Liver (tissue), 8 donors: ENCODE measurements at regions not wholly inside any gene's neighbourhood (a gene's known extent, or its start where the extent isn't known, plus 50 kb on each side); places are given as distances from the start of the nearest gene placed in this dataset.

Experiments used
- DNase-seq: peaks from one replicate; pipeline ENCODE4 v3.0.0-alpha.2; 2017; ENCODE audit warnings: low spot score
- H3K27ac ChIP-seq, 2 donors: one replicate each; pipeline ENCODE4 v1.7.0; 2013; ENCODE audit warnings: inconsistent platforms in 2 of 2, low read length in 2 of 2, control low read depth in 1 of 2, low read depth in 1 of 2, mild to moderate bottlenecking in 1 of 2
- H3K27me3 ChIP-seq, 4 donors: one replicate each; pipeline versions ENCODE4 v1.6.1 to v1.7.0; 2013; ENCODE audit warnings: low read length in 3 of 4, inconsistent platforms in 1 of 4, mild to moderate bottlenecking in 1 of 4, moderate library complexity in 1 of 4; ENCODE audit not compliant: control insufficient read depth in 4 of 4, insufficient read depth in 4 of 4
- H3K36me3 ChIP-seq, 4 donors: one replicate each; pipeline versions ENCODE4 v1.6.1 to v1.7.0; 2013; ENCODE audit warnings: low read length in 3 of 4, mild to moderate bottlenecking in 3 of 4, low read depth in 1 of 4, moderate library complexity in 1 of 4; ENCODE audit not compliant: control insufficient read depth in 4 of 4, insufficient read depth in 3 of 4
- H3K4me1 ChIP-seq, 4 donors: one replicate each; pipeline versions ENCODE4 v1.6.1 to v1.7.0; 2013; ENCODE audit warnings: low read length in 3 of 4, mild to moderate bottlenecking in 3 of 4, moderate library complexity in 1 of 4; ENCODE audit not compliant: control insufficient read depth in 4 of 4, insufficient read depth in 4 of 4
- H3K4me3 ChIP-seq, 3 donors: one replicate each; pipeline versions ENCODE4 v1.6.1 to v1.7.0; 2013; ENCODE audit warnings: low read length in 3 of 3, control low read depth in 1 of 3, low read depth in 1 of 3, mild to moderate bottlenecking in 1 of 3
- H3K9ac ChIP-seq, 2 donors: one replicate each; pipeline ENCODE4 v1.7.0; 2013; ENCODE audit warnings: low read length in 2 of 2, mild to moderate bottlenecking in 2 of 2, moderate library complexity in 2 of 2, control low read depth in 1 of 2, low read depth in 1 of 2
- H3K9me3 ChIP-seq, 4 donors: one replicate each; pipeline versions ENCODE4 v1.6.1 to v1.7.0; 2013; ENCODE audit warnings: low read length in 3 of 4; ENCODE audit not compliant: control insufficient read depth in 4 of 4
- ATF3 ChIP-seq: IDR thresholded peaks from 2 replicates; pipeline ENCODE4 v1.6.1; 2016; ENCODE audit warnings: antibody characterized with exemption
- CTCF ChIP-seq: fragments of 150-350 bp; IDR thresholded peaks from 2 replicates; pipeline ENCODE4 v1.5.1; 2017; ENCODE audit warnings: improper control_type of control experiment, low read depth, low read length; ENCODE audit not compliant: missing input control
- EGR1 ChIP-seq, 2 donors: IDR thresholded peaks; 2 replicates each; pipeline ENCODE4 v1.6.1; 2016 to 2018; ENCODE audit warnings: antibody characterized with exemption in 2 of 2, low read depth in 2 of 2
- FOXA1 ChIP-seq: IDR thresholded peaks from 2 replicates; pipeline ENCODE4 v1.6.1; 2016; ENCODE audit warnings: antibody characterized with exemption
- FOXA2 ChIP-seq: IDR thresholded peaks from 2 replicates; pipeline ENCODE4 v1.6.1; 2016; ENCODE audit warnings: antibody characterized with exemption
- GABPA ChIP-seq, 2 donors: IDR thresholded peaks in 1 of 2; conservative IDR thresholded peaks in 1 of 2; 2 replicates each; pipeline ENCODE4 v1.6.1; 2016; ENCODE audit warnings: antibody characterized with exemption in 2 of 2, mild to moderate bottlenecking in 1 of 2, moderate library complexity in 1 of 2
- HNF4A ChIP-seq, 2 donors: conservative IDR thresholded peaks; 2 replicates each; pipeline ENCODE4 v1.6.1; 2016; ENCODE audit warnings: antibody characterized with exemption in 2 of 2, mild to moderate bottlenecking in 2 of 2
- HNF4G ChIP-seq: IDR thresholded peaks from 2 replicates; pipeline ENCODE4 v1.6.1; 2016; ENCODE audit warnings: antibody characterized with exemption
- JUND ChIP-seq, 2 donors: IDR thresholded peaks; 2 replicates each; pipeline ENCODE4 v1.6.1; 2016; ENCODE audit warnings: antibody characterized with exemption in 2 of 2
- MAX ChIP-seq: IDR thresholded peaks from 2 replicates; pipeline ENCODE4 v1.6.1; 2016; ENCODE audit warnings: antibody characterized with exemption
- NR2F2 ChIP-seq: IDR thresholded peaks from 2 replicates; pipeline ENCODE4 v1.6.1; 2016; ENCODE audit warnings: antibody characterized with exemption
- RAD21 ChIP-seq, 2 donors: IDR thresholded peaks; 2 replicates each; pipeline ENCODE4 v1.6.1; 2016; ENCODE audit warnings: antibody characterized with exemption in 2 of 2, mild to moderate bottlenecking in 2 of 2
- REST ChIP-seq: IDR thresholded peaks from 2 replicates; pipeline ENCODE4 v1.6.1; 2016; ENCODE audit warnings: antibody characterized with exemption, mild to moderate bottlenecking
- RXRA ChIP-seq, 2 donors: IDR thresholded peaks; 2 replicates each; pipeline ENCODE4 v1.6.1; 2017 to 2018; ENCODE audit warnings: antibody characterized with exemption in 2 of 2, mild to moderate bottlenecking in 1 of 2
- SP1 ChIP-seq: IDR thresholded peaks from 2 replicates; pipeline ENCODE4 v1.6.1; 2018; ENCODE audit warnings: antibody characterized with exemption, mild to moderate bottlenecking
- TAF1 ChIP-seq: conservative IDR thresholded peaks from 2 replicates; pipeline ENCODE4 v1.6.1; 2016; ENCODE audit warnings: antibody characterized with exemption, mild to moderate bottlenecking
- YY1 ChIP-seq: IDR thresholded peaks from 2 replicates; pipeline ENCODE4 v1.6.1; 2016; ENCODE audit warnings: antibody characterized with exemption, mild to moderate bottlenecking
- ZBTB33 ChIP-seq: IDR thresholded peaks from 2 replicates; pipeline ENCODE4 v1.6.1; 2016; ENCODE audit warnings: antibody characterized with exemption
- WGBS: extraction: QIAGEN DNeasy Blood & Tissue Kit; methylation state at CpG from one replicate; pipeline ENCODE4 v1.1.7; 2013; 5-methylcytosine and 5-hydroxymethylcytosine counted together
- donor health status: healthy.
- donor health status: healthy.
- donor health status: healthy.
- donor health status: healthy.
- donor health status: healthy.

- WGBS = 39% methylated on average over 2 of the region's 2 CpGs
- Histone ChIP-seq H3K27me3 (no peaks in the 10 kb centered on the region), H3K36me3 (no peaks in the 10 kb centered on the region), H3K4me1 (peaks cover 0 to 8% (median 5%) of the 10 kb centered on the region in 4 donors), H3K9me3 (no peaks in the 10 kb centered on the region), H3K27ac (no peak overlapping the region), H3K9ac (no peak overlapping the region), H3K4me3 (no peak overlapping the region)
- TF ChIP-seq YY1 (peak; percentile 79), TAF1 (no peak), HNF4G (peak; percentile 32), SP1 (peak; percentile 44), EGR1 (IDR thresholded peaks at IDR 0.05; ENCODE audit: low read depth in 2 of 2) (no peak), REST (peak; percentile 56), RXRA (IDR thresholded peaks at IDR 0.05) (peak; percentile 77 to 83), CTCF (no peak), JUND (IDR thresholded peaks at IDR 0.05) (peak in 1 of 2 donors; percentile 61), FOXA2 (no peak), HNF4A (conservative IDR thresholded peaks at IDR 0.05) (peak; percentile 81 to 89), MAX (peak; percentile 49), GABPA (IDR thresholded peaks at IDR 0.05 in 1 of 2, conservative IDR thresholded peaks at IDR 0.05 in 1 of 2) (no peak), NR2F2 (peak; percentile 98), ATF3 (peak; percentile 25), FOXA1 (no peak), RAD21 (IDR thresholded peaks at IDR 0.05) (peak; percentile 40 to 58), ZBTB33 (peak; percentile 72)
- DNase-seq = no peak
Measured at GRCh38 chr6:51314965-51315364, 496.3 kb downstream of the TFAP2B start.
